Brain microvascular endothelial cell (primary cell): ENCODE measurements at regions not wholly inside any gene's neighbourhood (a gene's known extent, or its start where the extent isn't known, plus 50 kb on each side); places are given as distances from the start of the nearest gene placed in this dataset.

Source experiments
- DNase-seq: peaks from one replicate; pipeline ENCODE4 v3.0.0-alpha.2; 2020
- H3K27ac ChIP-seq: fragments of 250-450 bp; sonication (Bioruptor Pico); 2 replicates; pipeline ENCODE4 v1.5.1; 2020; ENCODE audit warnings: mild to moderate bottlenecking, moderate library complexity
- H3K27me3 ChIP-seq: fragments of 250-450 bp; sonication (Bioruptor Pico); replicated peaks from 2 replicates; pipeline ENCODE4 v1.5.1; 2020; ENCODE audit warnings: mild to moderate bottlenecking
- H3K36me3 ChIP-seq: fragments of 250-450 bp; sonication (Bioruptor Pico); replicated peaks from 2 replicates; pipeline ENCODE4 v1.5.1; 2020; ENCODE audit warnings: mild to moderate bottlenecking
- H3K4me3 ChIP-seq: 2 replicates; pipeline ENCODE4 v1.5.1; 2011; ENCODE audit warnings: low read depth, mild to moderate bottlenecking, control low read depth, low read length, moderate library complexity
- CTCF ChIP-seq: IDR thresholded peaks from 2 replicates; pipeline ENCODE4 v1.5.1; 2011; ENCODE audit warnings: low read depth, mild to moderate bottlenecking, moderate library complexity, low read length, control low read depth, inconsistent platforms; ENCODE audit errors: missing control alignments
- in situ Hi-C: cut with HindIII; loops from 2 replicates; pipeline ENCODE4 v1.10.0; 2017; ENCODE audit warnings: low sequenced_read_pairs, low pct_ligation_motif_present

GRCh38 chr9:31336841-31337240, 1047.6 kb upstream of the ACO1 start:
- in situ Hi-C loops, result no loop called here
- Histone ChIP-seq H3K4me3 (no peak overlapping the region), H3K27me3 (no peaks in the 10 kb centered on the region), H3K27ac (no peak overlapping the region), H3K36me3 (no peaks in the 10 kb centered on the region)
- DNase-seq, result no peak
- no peak for TF ChIP-seq CTCF

- H3K4me3 ChIP-seq, result peak overlapping the region; percentile 6
- H3K27ac ChIP-seq, result no peak overlapping the region
- no peak for TF ChIP-seq CTCF
- H3K36me3 ChIP-seq, result no peaks in the 10 kb centered on the region
- peak; percentile 6 for DNase-seq
- no peaks in the 10 kb centered on the region for H3K27me3 ChIP-seq
- in situ Hi-C loops, result no loop called here
These were observed 1037.3 kb upstream of the ACO1 start for GRCh38 chr9:31347082-31347617.

DNA sequence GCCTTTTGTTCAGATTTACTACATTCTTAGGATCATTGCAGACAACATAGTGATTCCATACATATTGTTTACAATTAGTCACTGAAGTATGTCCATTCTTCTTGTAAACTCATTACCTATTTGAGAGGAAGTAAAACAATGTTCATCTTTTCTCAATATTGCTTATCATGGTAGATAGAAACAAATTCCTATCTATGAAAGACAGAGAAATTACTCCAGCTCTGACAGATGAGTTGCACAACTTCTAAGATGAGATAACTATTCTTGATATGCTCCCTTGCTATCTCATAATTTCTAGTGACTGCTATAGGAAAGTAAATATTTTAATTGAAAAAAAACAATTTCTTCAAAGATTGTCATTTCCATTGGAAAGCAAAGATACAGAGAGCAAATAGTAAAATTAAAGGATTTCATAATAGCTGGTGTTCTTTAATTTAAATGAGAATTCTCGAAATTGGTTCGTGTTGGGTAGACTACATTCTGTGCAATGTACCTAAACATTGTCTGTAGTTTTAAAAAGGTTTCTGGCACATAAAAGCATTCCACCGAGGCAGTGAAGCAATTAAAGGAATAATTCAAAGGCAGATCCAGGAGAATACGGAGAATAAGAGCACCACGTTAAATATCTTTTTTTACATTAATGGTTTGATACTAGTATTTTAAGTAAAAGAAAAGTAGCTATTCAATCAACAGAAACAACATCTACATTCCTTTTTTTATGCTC, 1029.1 kb upstream of the ACO1 start:
- no peak overlapping the region for H3K4me3 ChIP-seq
- DNase-seq, result no peak
- H3K36me3 ChIP-seq, result no peaks in the 10 kb centered on the region
- no peaks in the 10 kb centered on the region for H3K27me3 ChIP-seq
- TF ChIP-seq CTCF, result no peak
- H3K27ac ChIP-seq, result no peak overlapping the region
- in situ Hi-C loops, result no loop called here

- TF ChIP-seq CTCF, result no peak
- in situ Hi-C loops, result no loop called here
These were observed 1028.5 kb upstream of the ACO1 start for GRCh38 chr9:31355965-31356364.

DNA sequence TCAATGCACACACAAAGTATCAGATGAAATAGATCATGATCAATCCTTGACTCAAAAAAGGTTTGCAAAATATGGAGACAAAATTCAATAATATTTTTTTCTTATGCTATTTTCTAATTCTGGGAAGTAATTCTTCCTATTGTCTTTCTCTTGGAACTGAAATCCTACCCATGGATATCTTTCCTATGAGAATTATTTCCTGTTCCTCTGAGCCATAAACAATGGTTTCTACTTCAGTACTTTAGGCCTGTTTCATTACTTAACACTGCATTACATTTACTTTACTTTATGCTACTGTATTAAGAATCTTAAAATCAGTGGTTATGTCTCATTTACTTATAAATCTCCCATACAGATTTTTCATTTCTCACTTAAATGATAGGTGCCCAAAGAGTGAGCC, 1025.4 kb upstream of the ACO1 start:
- H3K36me3 ChIP-seq, result no peaks in the 10 kb centered on the region
- DNase-seq, result no peak
- no peak for TF ChIP-seq CTCF
- no peaks in the 10 kb centered on the region for H3K27me3 ChIP-seq
- in situ Hi-C loops, result no loop called here
- H3K4me3 ChIP-seq, result no peak overlapping the region
- H3K27ac ChIP-seq, result no peak overlapping the region

More at GRCh38 chr9:31355965-31356364, 1028.5 kb upstream of the ACO1 start:
- Histone ChIP-seq H3K36me3 (no peaks in the 10 kb centered on the region), H3K27me3 (no peaks in the 10 kb centered on the region), H3K27ac (no peak overlapping the region), H3K4me3 (no peak overlapping the region)
- DNase-seq, result no peak

GRCh38 chr9:31364171-31364570, 1020.3 kb upstream of the ACO1 start:
- Histone ChIP-seq H3K27ac (no peak overlapping the region), H3K27me3 (no peaks in the 10 kb centered on the region), H3K4me3 (no peak overlapping the region), H3K36me3 (no peaks in the 10 kb centered on the region)
- no peak for DNase-seq
- TF ChIP-seq CTCF, result no peak
- in situ Hi-C loops, result no loop called here
